GM23338 (cell line): ENCODE measurements at regions not wholly inside any gene's neighbourhood (a gene's known extent, or its start where the extent isn't known, plus 50 kb on each side); places are given as distances from the start of the nearest gene placed in this dataset.

ENCODE experiments used
- CREB1 ChIP-seq: fragments of 250-450 bp; sonication (Bioruptor Pico); IDR thresholded peaks from 2 replicates; pipeline ENCODE4 v1.5.0; 2020; ENCODE audit warnings: low read depth, mild to moderate bottlenecking, moderate library complexity
- CTCF ChIP-seq, 2 experiments: fragments of 200-600 bp in 1 of 2; sonication (generic) in 1 of 2; conservative IDR thresholded peaks; 2 replicates each; pipeline versions ENCODE4 v1.5.1 to v1.6.1; 2016 to 2017; ENCODE audit warnings: antibody characterized with exemption in 2 of 2, low read depth in 2 of 2, mild to moderate bottlenecking in 2 of 2, moderate library complexity in 1 of 2
- ETS1 ChIP-seq: IDR thresholded peaks from 2 replicates; pipeline ENCODE4 v1.6.1; 2016; ENCODE audit warnings: antibody characterized with exemption
- EZH2 ChIP-seq: fragments of 200-600 bp; sonication (generic); IDR thresholded peaks from one replicate; pipeline ENCODE4 v1.8.0; 2017; ENCODE audit warnings: antibody characterized with exemption, mild to moderate bottlenecking, low read depth; ENCODE audit not compliant: unreplicated experiment
- EZH2phosphoT487 ChIP-seq: fragments of 200-600 bp; sonication (generic); IDR thresholded peaks from one replicate; pipeline ENCODE4 v1.8.1; 2018; ENCODE audit warnings: antibody characterized with exemption; ENCODE audit not compliant: unreplicated experiment
- JUNB ChIP-seq: IDR thresholded peaks from one replicate; pipeline ENCODE4 v1.6.1; 2016; ENCODE audit warnings: antibody characterized with exemption; ENCODE audit not compliant: unreplicated experiment
- NANOG ChIP-seq: IDR thresholded peaks from 2 replicates; pipeline ENCODE4 v1.6.1; 2016; ENCODE audit warnings: antibody characterized with exemption, borderline replicate concordance
- POLR2AphosphoS5 ChIP-seq: IDR thresholded peaks from 2 replicates; pipeline ENCODE4 v1.6.1; 2016; ENCODE audit warnings: antibody characterized with exemption, low read depth
- REST ChIP-seq: IDR thresholded peaks from one replicate; pipeline ENCODE4 v1.6.1; 2018; ENCODE audit warnings: antibody characterized with exemption; ENCODE audit not compliant: unreplicated experiment
- STAT1 ChIP-seq: IDR thresholded peaks from one replicate; pipeline ENCODE4 v1.6.1; 2016; ENCODE audit warnings: antibody characterized with exemption; ENCODE audit not compliant: unreplicated experiment
- ZNF114 ChIP-seq: fragments of 250-450 bp; sonication (Bioruptor Pico); IDR thresholded peaks from 2 replicates; pipeline ENCODE4 v1.5.0; 2020; ENCODE audit warnings: mild to moderate bottlenecking, moderate library complexity
- ZNF331 ChIP-seq: fragments of 250-450 bp; sonication (Bioruptor Pico); IDR thresholded peaks from 2 replicates; pipeline ENCODE4 v1.5.0; 2020; ENCODE audit warnings: low read depth, mild to moderate bottlenecking, moderate library complexity

GRCh38 chr19:31664997-31665396 lies 315.8 kb upstream of the TSHZ3 start:
- TF ChIP-seq CTCF (conservative IDR thresholded peaks at IDR 0.05; ENCODE audit: low read depth in 2 of 2), result no peak
- TF ChIP-seq REST, result no peak
- no peak for TF ChIP-seq EZH2
- no peak for TF ChIP-seq JUNB
- TF ChIP-seq EZH2phosphoT487, result no peak
- TF ChIP-seq POLR2AphosphoS5, result no peak
- TF ChIP-seq ZNF114 (CRISPR knock-in tag), result no peak
- no peak for TF ChIP-seq ZNF331
- no peak for TF ChIP-seq CREB1 (CRISPR knock-in tag)
- TF ChIP-seq NANOG, result no peak
- no peak for TF ChIP-seq ETS1
- TF ChIP-seq STAT1, result no peak
